Memory B cell (primary cell): ENCODE measurements at regions not wholly inside any gene's neighbourhood (a gene's known extent, or its start where the extent isn't known, plus 50 kb on each side); places are given as distances from the start of the nearest gene placed in this dataset.
"Not testable (repeated sequence)": the region's sequence is repeated elsewhere in the genome, so short reads cannot be mapped to it uniquely, and the experiment has no call there.

Source experiments
- ATAC-seq: fragments of 150-1000 bp; cut with Tn5 transposase; 2 replicates; pipeline ENCODE4 v1.10.0; 2021; ENCODE audit warnings: low read depth, mild to moderate bottlenecking, moderate library complexity
- DNase-seq, 2 donors: peaks; one replicate each; pipeline ENCODE4 v3.0.0; 2022; ENCODE audit warnings: low spot score in 2 of 2
- H3K27ac Mint-ChIP-seq: one replicate; pipeline ENCODE4 v1.8.0; 2022; ENCODE audit warnings: mild to moderate bottlenecking, moderate library complexity, mixed read lengths
- H3K27me3 Mint-ChIP-seq: one replicate; pipeline ENCODE4 v1.8.0; 2022; ENCODE audit warnings: mixed read lengths
- H3K36me3 Mint-ChIP-seq: one replicate; pipeline ENCODE4 v1.8.0; 2022; ENCODE audit warnings: mild to moderate bottlenecking, mixed read lengths
- H3K4me1 Mint-ChIP-seq: one replicate; pipeline ENCODE4 v1.8.0; 2022; ENCODE audit warnings: mixed read lengths
- H3K4me3 Mint-ChIP-seq: one replicate; pipeline ENCODE4 v1.8.0; 2022; ENCODE audit warnings: mild to moderate bottlenecking, moderate library complexity, mixed read lengths
- H3K9me3 Mint-ChIP-seq: one replicate; pipeline ENCODE4 v1.8.0; 2022; ENCODE audit warnings: mixed read lengths

DNA sequence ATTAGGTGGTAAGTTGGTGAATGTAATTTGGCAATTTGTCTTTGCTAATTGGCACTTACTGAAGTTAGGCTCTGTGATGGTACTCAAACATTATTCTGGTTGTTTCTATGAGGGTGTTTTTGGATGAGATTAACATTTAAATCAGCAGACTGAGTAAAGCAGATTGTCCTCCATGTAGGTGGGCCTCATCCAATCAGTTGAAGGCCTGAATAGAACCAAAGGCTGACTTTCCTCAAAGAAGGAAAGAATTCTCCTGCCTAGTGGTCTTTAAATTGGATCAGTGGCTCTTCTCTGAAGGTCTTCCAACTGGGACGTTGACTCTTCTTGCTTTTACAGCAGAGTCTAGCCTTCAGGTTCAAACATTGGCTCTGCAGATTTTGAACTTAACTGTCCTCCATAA lies 278.3 kb downstream of the KIF20B start:
- ATAC-seq (no peak), DNase-seq (no peak)
- H3K36me3 Mint-ChIP-seq = no peaks in the 10 kb centered on the region
- H3K4me3 Mint-ChIP-seq = no peak overlapping the region
- peaks cover 5% of the 10 kb centered on the region for H3K4me1 Mint-ChIP-seq
- peaks cover 1% of the 10 kb centered on the region for H3K27me3 Mint-ChIP-seq
- no peak overlapping the region for H3K27ac Mint-ChIP-seq
- H3K9me3 Mint-ChIP-seq = no peaks in the 10 kb centered on the region

DNA sequence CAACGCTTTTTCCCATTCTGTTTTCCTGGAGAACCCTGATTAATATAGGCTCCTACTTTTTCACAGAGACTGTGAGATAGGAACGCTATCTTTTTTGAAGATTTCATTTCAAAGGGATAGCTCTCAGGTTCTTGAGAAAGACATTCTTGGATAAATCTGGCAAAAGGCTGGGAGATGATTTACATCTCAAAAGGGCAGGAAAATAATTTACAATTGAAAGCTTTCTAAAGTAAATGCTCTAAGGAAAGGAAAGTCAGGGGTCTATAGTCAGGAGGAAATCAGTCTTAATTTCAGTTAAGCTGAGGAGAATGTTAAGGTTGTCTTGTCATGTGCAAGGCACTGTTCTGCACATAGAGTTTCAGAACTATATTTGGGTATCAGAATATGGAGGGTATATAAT lies 278.8 kb downstream of the KIF20B start:
- H3K36me3 Mint-ChIP-seq = no peaks in the 10 kb centered on the region
- H3K27me3 Mint-ChIP-seq = peaks cover 1% of the 10 kb centered on the region
- H3K4me3 Mint-ChIP-seq = no peak overlapping the region
- DNase-seq (no peak), ATAC-seq (no peak)
- peaks cover 5% of the 10 kb centered on the region for H3K4me1 Mint-ChIP-seq
- no peak overlapping the region for H3K27ac Mint-ChIP-seq
- H3K9me3 Mint-ChIP-seq = no peaks in the 10 kb centered on the region

DNA sequence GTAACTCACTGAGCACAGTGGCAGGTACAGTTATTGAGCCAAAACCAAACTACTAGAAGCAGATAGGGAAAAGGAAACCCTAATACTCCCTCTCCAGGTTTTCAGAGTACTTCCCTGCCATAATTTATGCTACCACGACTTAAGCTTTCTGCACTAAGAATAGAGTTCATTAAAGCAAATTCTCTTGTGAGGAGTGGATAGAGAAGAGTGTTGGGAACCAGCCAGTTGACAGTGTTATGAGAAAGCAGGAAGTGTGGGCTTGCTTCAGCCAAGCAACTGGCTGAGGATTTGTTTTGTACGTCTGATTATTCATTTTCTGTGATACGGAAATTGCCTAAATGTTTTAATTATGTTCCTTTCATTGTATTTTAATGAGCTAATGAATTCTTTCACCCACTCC lies 280.5 kb downstream of the KIF20B start:
- Mint-ChIP-seq H3K27me3 (peaks cover 1% of the 10 kb centered on the region), H3K36me3 (no peaks in the 10 kb centered on the region), H3K27ac (no peak overlapping the region), H3K9me3 (no peaks in the 10 kb centered on the region), H3K4me1 (no peaks in the 10 kb centered on the region), H3K4me3 (no peak overlapping the region)
- DNase-seq = no peak
- ATAC-seq = no peak

- ATAC-seq = no peak
- H3K27ac Mint-ChIP-seq = no peak overlapping the region
Measured at GRCh38 chr10:89985446-89985845, 284.1 kb downstream of the KIF20B start.

GRCh38 chr10:89988361-89988760 lies 287.0 kb downstream of the KIF20B start:
- H3K4me3 Mint-ChIP-seq, ATAC-seq, H3K9me3 Mint-ChIP-seq, H3K27me3 Mint-ChIP-seq, DNase-seq, H3K36me3 Mint-ChIP-seq, H3K27ac Mint-ChIP-seq, H3K4me1 Mint-ChIP-seq: not testable (repeated sequence)

More at GRCh38 chr10:89985446-89985845, 284.1 kb downstream of the KIF20B start:
- H3K36me3 Mint-ChIP-seq = no peaks in the 10 kb centered on the region
- no peak for DNase-seq
- H3K4me1 Mint-ChIP-seq = no peaks in the 10 kb centered on the region
- H3K9me3 Mint-ChIP-seq = no peaks in the 10 kb centered on the region
- peaks cover 1% of the 10 kb centered on the region for H3K27me3 Mint-ChIP-seq
- no peak overlapping the region for H3K4me3 Mint-ChIP-seq

- Mint-ChIP-seq H3K27me3 (no peaks in the 10 kb centered on the region), H3K4me3 (no peak overlapping the region)
Measured at GRCh38 chr10:89992575-89992974, 291.2 kb downstream of the KIF20B start.

DNA sequence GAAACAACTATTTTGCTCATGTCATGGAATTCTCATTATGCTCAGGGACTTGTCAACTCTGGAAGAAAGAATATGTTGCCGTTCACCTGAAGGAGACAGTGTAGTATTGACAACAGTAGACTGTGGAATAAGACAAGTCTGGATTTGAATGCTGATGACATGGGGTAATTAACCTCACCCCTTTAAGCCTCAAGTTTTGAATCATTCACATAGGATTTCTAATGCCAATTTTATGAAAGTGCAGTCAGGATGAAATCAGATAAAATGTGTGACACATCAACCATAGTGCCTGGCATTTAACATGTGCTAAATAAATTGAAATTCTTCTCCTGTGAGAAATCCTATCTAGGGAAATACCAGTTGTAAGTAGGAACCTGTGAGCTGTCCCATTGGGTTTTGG lies 305.8 kb downstream of the KIF20B start:
- Mint-ChIP-seq H3K27me3 (peaks cover 5% of the 10 kb centered on the region), H3K27ac (no peak overlapping the region), H3K36me3 (no peaks in the 10 kb centered on the region), H3K9me3 (peaks cover 5% of the 10 kb centered on the region), H3K4me1 (no peaks in the 10 kb centered on the region), H3K4me3 (no peak overlapping the region)
- ATAC-seq (no peak), DNase-seq (no peak)

More at GRCh38 chr10:89992575-89992974, 291.2 kb downstream of the KIF20B start:
- Mint-ChIP-seq H3K27ac (no peak overlapping the region), H3K4me1 (no peaks in the 10 kb centered on the region), H3K36me3 (peaks cover 1% of the 10 kb centered on the region), H3K9me3 (no peaks in the 10 kb centered on the region)
- ATAC-seq = no peak
- DNase-seq = no peak

DNA sequence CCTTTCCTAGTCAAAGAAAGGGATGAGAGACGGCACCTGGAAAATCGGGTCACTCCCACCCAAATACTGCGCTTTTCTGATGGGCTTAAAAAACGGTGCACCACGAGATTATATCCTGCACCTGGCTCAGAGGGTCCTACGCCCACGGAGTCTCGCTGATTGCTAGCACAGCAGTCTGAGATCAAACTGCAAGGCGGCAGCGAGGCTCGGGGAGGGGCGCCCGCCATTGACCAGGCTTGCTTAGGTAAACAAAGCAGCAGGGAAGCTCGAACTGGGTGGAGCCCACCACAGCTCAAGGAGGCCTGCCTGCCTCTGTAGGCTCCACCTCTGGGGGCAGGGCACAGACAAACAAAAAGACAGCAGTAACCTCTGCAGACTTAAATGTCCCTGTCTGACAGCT lies 309.9 kb downstream of the KIF20B start:
- H3K4me1 Mint-ChIP-seq, H3K27me3 Mint-ChIP-seq, H3K36me3 Mint-ChIP-seq, DNase-seq, H3K4me3 Mint-ChIP-seq, ATAC-seq, H3K9me3 Mint-ChIP-seq, H3K27ac Mint-ChIP-seq: not testable (repeated sequence)

DNA sequence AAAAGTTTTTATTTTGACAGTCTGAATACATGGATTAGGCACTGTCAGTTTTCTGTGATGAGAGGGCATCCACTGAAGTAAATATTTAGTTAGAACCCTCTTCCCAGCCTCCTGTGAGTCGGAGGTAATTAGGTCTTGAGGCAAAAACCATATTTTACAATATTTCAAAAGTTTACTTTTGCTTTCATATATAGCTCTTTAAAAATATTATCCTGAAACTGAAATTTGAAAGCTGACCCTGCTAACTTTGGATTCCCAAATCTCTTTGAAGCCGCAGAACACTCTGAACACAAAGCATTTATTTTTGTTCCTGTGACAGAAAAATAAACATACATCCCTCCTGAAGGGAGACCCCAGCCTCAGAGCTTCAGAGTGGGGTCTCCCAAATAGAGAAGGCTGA lies 317.4 kb downstream of the KIF20B start:
- Mint-ChIP-seq H3K36me3 (no peaks in the 10 kb centered on the region), H3K9me3 (no peaks in the 10 kb centered on the region), H3K27ac (no peak overlapping the region), H3K4me1 (peaks cover 3% of the 10 kb centered on the region), H3K4me3 (no peak overlapping the region), H3K27me3 (peaks cover 2% of the 10 kb centered on the region)
- no peak for DNase-seq
- no peak for ATAC-seq

GRCh38 chr10:90020506-90020905 lies 319.1 kb downstream of the KIF20B start:
- H3K36me3 Mint-ChIP-seq = no peaks in the 10 kb centered on the region
- peaks cover 3% of the 10 kb centered on the region for H3K4me1 Mint-ChIP-seq
- ATAC-seq = no peak
- no peaks in the 10 kb centered on the region for H3K9me3 Mint-ChIP-seq
- no peak overlapping the region for H3K27ac Mint-ChIP-seq
- peaks cover 3% of the 10 kb centered on the region for H3K27me3 Mint-ChIP-seq
- H3K4me3 Mint-ChIP-seq = no peak overlapping the region
- no peak for DNase-seq

- H3K9me3 Mint-ChIP-seq = peaks cover 1% of the 10 kb centered on the region
- H3K4me1 Mint-ChIP-seq = peaks cover 7% of the 10 kb centered on the region
- no peaks in the 10 kb centered on the region for H3K36me3 Mint-ChIP-seq
- no peak overlapping the region for H3K4me3 Mint-ChIP-seq
- H3K27me3 Mint-ChIP-seq = peaks cover 3% of the 10 kb centered on the region
- no peak for ATAC-seq
- H3K27ac Mint-ChIP-seq = no peak overlapping the region
- DNase-seq = no peak
Measured at GRCh38 chr10:90023950-90024349, 322.6 kb downstream of the KIF20B start.

DNA sequence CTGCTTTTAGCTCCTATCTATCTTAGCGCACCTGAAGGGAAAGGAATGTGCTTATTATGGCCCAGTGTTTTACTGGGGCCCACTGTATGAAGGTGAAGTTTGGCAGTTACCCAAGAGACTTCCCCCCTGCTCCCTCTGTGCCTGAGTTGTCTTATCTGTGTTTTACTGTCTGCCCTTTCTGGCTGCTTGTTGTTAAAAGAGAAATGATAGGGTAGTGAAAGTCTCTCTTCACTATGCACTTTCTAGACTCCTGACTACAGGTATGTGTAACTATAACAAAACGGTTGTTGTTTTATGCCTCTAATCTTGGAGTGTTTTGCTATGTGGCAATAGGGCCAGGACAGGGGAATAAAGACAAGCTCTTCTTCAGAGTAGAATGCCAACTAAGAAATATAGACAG lies 326.9 kb downstream of the KIF20B start:
- Mint-ChIP-seq H3K9me3 (peaks cover 1% of the 10 kb centered on the region), H3K4me1 (peaks cover 7% of the 10 kb centered on the region), H3K27ac (peak overlapping the region; percentile 39), H3K36me3 (no peaks in the 10 kb centered on the region), H3K4me3 (no peak overlapping the region), H3K27me3 (peaks cover 3% of the 10 kb centered on the region)
- no peak for ATAC-seq
- no peak for DNase-seq

GRCh38 chr10:90031776-90032175 lies 330.4 kb downstream of the KIF20B start:
- DNase-seq (no peak), ATAC-seq (no peak)
- Mint-ChIP-seq H3K4me3 (no peak overlapping the region), H3K27me3 (no peaks in the 10 kb centered on the region), H3K9me3 (no peaks in the 10 kb centered on the region), H3K27ac (no peak overlapping the region), H3K36me3 (no peaks in the 10 kb centered on the region), H3K4me1 (peaks cover 7% of the 10 kb centered on the region)

- H3K27ac Mint-ChIP-seq = no peak overlapping the region
- H3K27me3 Mint-ChIP-seq = no peaks in the 10 kb centered on the region
- no peak overlapping the region for H3K4me3 Mint-ChIP-seq
- ATAC-seq = no peak
- H3K4me1 Mint-ChIP-seq = peaks cover 7% of the 10 kb centered on the region
- H3K9me3 Mint-ChIP-seq = no peaks in the 10 kb centered on the region
- no peaks in the 10 kb centered on the region for H3K36me3 Mint-ChIP-seq
- no peak for DNase-seq
Measured at GRCh38 chr10:90032519-90032918, 331.1 kb downstream of the KIF20B start.

GRCh38 chr10:90034862-90035261 lies 333.5 kb downstream of the KIF20B start:
- H3K9me3 Mint-ChIP-seq, H3K36me3 Mint-ChIP-seq, H3K27me3 Mint-ChIP-seq, ATAC-seq, DNase-seq, H3K27ac Mint-ChIP-seq, H3K4me1 Mint-ChIP-seq, H3K4me3 Mint-ChIP-seq: not testable (repeated sequence)
